HL-60 (cell line): ENCODE measurements at regions not wholly inside any gene's neighbourhood (a gene's known extent, or its start where the extent isn't known, plus 50 kb on each side); places are given as distances from the start of the nearest gene placed in this dataset.

ENCODE experiments used
- DNase-seq, 2 experiments: peaks; one replicate each; pipeline ENCODE4 v3.0.0-alpha.2; 2010 to 2020; ENCODE audit warnings: low read depth in 1 of 2, low spot score in 1 of 2
- H3K27ac ChIP-seq: fragments of 250-450 bp; sonication (Bioruptor Pico); replicated peaks from 2 replicates; pipeline ENCODE4 v1.5.1; 2020; ENCODE audit warnings: mild to moderate bottlenecking, moderate library complexity
- H3K27me3 ChIP-seq: fragments of 250-450 bp; sonication (Bioruptor Pico); 2 replicates; pipeline ENCODE4 v1.5.1; 2021; ENCODE audit warnings: mild to moderate bottlenecking, moderate library complexity; ENCODE audit not compliant: insufficient read depth, poor library complexity, severe bottlenecking
- H3K4me3 ChIP-seq: replicated peaks from 2 replicates; pipeline ENCODE4 v1.5.1; 2011; ENCODE audit warnings: mild to moderate bottlenecking, control low read depth, low read length; ENCODE audit not compliant: insufficient read depth
- CTCF ChIP-seq: IDR thresholded peaks from one replicate; pipeline ENCODE4 v1.5.1; 2011; ENCODE audit warnings: low read length, control low read depth, inconsistent platforms; ENCODE audit not compliant: insufficient read depth
- GABPA ChIP-seq: IDR thresholded peaks from 2 replicates; pipeline ENCODE4 v1.6.1; 2012; ENCODE audit warnings: low read depth
- POLR2AphosphoS5 ChIP-seq: IDR thresholded peaks from 2 replicates; pipeline ENCODE4 v1.6.1; 2012; ENCODE audit warnings: low read depth
- REST ChIP-seq: IDR thresholded peaks from 2 replicates; pipeline ENCODE4 v1.6.1; 2012; ENCODE audit warnings: low read depth; ENCODE audit not compliant: insufficient replicate concordance
- SPI1 ChIP-seq: IDR thresholded peaks from 2 replicates; pipeline ENCODE4 v1.6.1; 2012; ENCODE audit warnings: low read depth, mild to moderate bottlenecking, borderline replicate concordance

GRCh38 chr10:36803229-36803628 lies 322.2 kb upstream of the ANKRD30A start:
- no peak for DNase-seq
- Histone ChIP-seq H3K27me3 (no peaks in the 10 kb centered on the region), H3K4me3 (no peak overlapping the region), H3K27ac (no peak overlapping the region)
- TF ChIP-seq REST, result no peak
- TF ChIP-seq POLR2AphosphoS5, result no peak
- TF ChIP-seq CTCF, result no peak
- TF ChIP-seq SPI1, result no peak
- no peak for TF ChIP-seq GABPA

GRCh38 chr10:36802490-36803153 lies 322.8 kb upstream of the ANKRD30A start:
- H3K27me3 ChIP-seq, result no peaks in the 10 kb centered on the region
- H3K27ac ChIP-seq, result no peak overlapping the region
- TF ChIP-seq SPI1 (no peak), GABPA (no peak), CTCF (no peak), POLR2AphosphoS5 (no peak), REST (no peak)
- no peak for DNase-seq
- no peak overlapping the region for H3K4me3 ChIP-seq

- TF ChIP-seq CTCF (no peak), SPI1 (no peak), POLR2AphosphoS5 (no peak), REST (no peak), GABPA (no peak)
- Histone ChIP-seq H3K4me3 (no peak overlapping the region), H3K27me3 (no peaks in the 10 kb centered on the region), H3K27ac (no peak overlapping the region)
- DNase-seq, result no peak
Measured at GRCh38 chr10:36801660-36802059, 323.7 kb upstream of the ANKRD30A start.
